HepG2 (cell line): ENCODE measurements at regions not wholly inside any gene's neighbourhood (a gene's known extent, or its start where the extent isn't known, plus 50 kb on each side); places are given as distances from the start of the nearest gene placed in this dataset.

Experiments used
- ATAC-seq: fragments of 200-7000 bp; cut with Tn5 transposase; 3 replicates; pipeline ENCODE4 v1.9.1; 2020; ENCODE audit warnings: mild to moderate bottlenecking, moderate library complexity
- BruUV-seq: library from RNA; stranded (reverse); fragments of 400-500 nt; replicated peaks from 2 replicates; lab custom pipeline; 2021; lab: Mats Ljungman, UMichigan
- CTCF ChIA-PET: fragments of 300-600 bp; formaldehyde crosslinking; extraction: SDS; loops from one replicate; lab custom pipeline; 2021; ENCODE audit warnings: low total read pairs, inconsistent platforms, low intra/inter-chr PET ratio; lab: Yijun Ruan, JAX
- POLR2A ChIA-PET: fragments of 350-600 bp; sonication (Branson Sonifier 250); formaldehyde crosslinking; loops from one replicate; lab custom pipeline; 2020; ENCODE audit warnings: antibody characterized with exemption, inconsistent platforms; lab: Yijun Ruan, JAX
- DNase-seq: peaks from one replicate; pipeline ENCODE4 v3.0.0-alpha.2; 2015; ENCODE audit warnings: low spot score
- FAIRE-seq: peaks from 3 replicates; lab custom pipeline; 2011; peaks lifted over from hg19 to GRCh38; lab: Jason Lieb, UNC
- H2AFZ ChIP-seq: one replicate; pipeline ENCODE4 v1.6.1; 2011; ENCODE audit warnings: low read length, inconsistent platforms
- H3K27ac ChIP-seq: fragments of 300-600 bp; 3 replicates; pipeline ENCODE4 v1.8.0; 2011; ENCODE audit warnings: mixed run types, mild to moderate bottlenecking, mixed read lengths, low read length, inconsistent platforms; ENCODE audit not compliant: insufficient read depth; ENCODE audit errors: extremely low read length
- H3K27me3 ChIP-seq, 2 experiments: fragments of 200-600 bp in 1 of 2; 2 replicates in 1 of 2; 3 replicates in 1 of 2; pipeline versions ENCODE4 v1.6.0 to v1.8.0; 2011; ENCODE audit warnings: low read length in 2 of 2, mild to moderate bottlenecking in 2 of 2, moderate library complexity in 2 of 2, inconsistent platforms in 1 of 2; ENCODE audit not compliant: insufficient read depth in 2 of 2, control insufficient read depth in 1 of 2
- H3K36me3 ChIP-seq, 2 experiments: fragments of 200-600 bp in 1 of 2; replicated peaks in 1 of 2; 2 replicates in 1 of 2; 3 replicates in 1 of 2; pipeline versions ENCODE4 v1.5.1 to v1.8.0; 2011; ENCODE audit warnings: low read length in 2 of 2, inconsistent platforms in 1 of 2; ENCODE audit not compliant: insufficient read depth in 2 of 2, control insufficient read depth in 1 of 2
- H3K4me1 ChIP-seq: 2 replicates; pipeline ENCODE4 v1.5.1; 2012; ENCODE audit warnings: low read length, inconsistent platforms; ENCODE audit not compliant: insufficient read depth
- H3K4me2 ChIP-seq: 2 replicates; pipeline ENCODE4 v1.6.0; 2011; ENCODE audit warnings: low read depth, low read length, inconsistent platforms
- H3K4me3 ChIP-seq, 3 experiments: fragments of 200-600 bp in 1 of 3; sonication (generic), shearing (Covaris generic) in 1 of 3; replicated peaks in 1 of 3; 2 replicates each; pipeline ENCODE4 v1.5.1; 2011 to 2016; ENCODE audit warnings: low read length in 3 of 3, inconsistent platforms in 2 of 3, low read depth in 2 of 3, mild to moderate bottlenecking in 2 of 3, control low read depth in 1 of 3, mixed read lengths in 1 of 3; ENCODE audit not compliant: insufficient read depth in 1 of 3
- H3K79me2 ChIP-seq: one replicate; pipeline ENCODE4 v1.6.1; 2011; ENCODE audit warnings: low read length, inconsistent platforms; ENCODE audit not compliant: insufficient read depth
- H3K9ac ChIP-seq: 2 replicates; pipeline ENCODE4 v1.6.0; 2011; ENCODE audit warnings: mild to moderate bottlenecking, low read depth, low read length, inconsistent platforms; ENCODE audit not compliant: insufficient read depth
- H3K9me3 ChIP-seq: 2 replicates; pipeline ENCODE4 v1.5.1; 2012; ENCODE audit warnings: mild to moderate bottlenecking, low read length
- H4K20me1 ChIP-seq: 2 replicates; pipeline ENCODE4 v1.6.0; 2011; ENCODE audit warnings: inconsistent platforms, mild to moderate bottlenecking, low read length, moderate library complexity; ENCODE audit not compliant: insufficient read depth
- MAFF ChIP-seq: IDR thresholded peaks from 2 replicates; pipeline ENCODE4 v1.6.1; 2011; ENCODE audit warnings: low read depth, low read length, improper control_type of control experiment
- MAFK ChIP-seq, 2 experiments: IDR thresholded peaks in 1 of 2; conservative IDR thresholded peaks in 1 of 2; 2 replicates each; pipeline ENCODE4 v1.6.1; 2011; ENCODE audit warnings: improper control_type of control experiment in 2 of 2, low read length in 2 of 2
- MIER2 ChIP-seq: IDR thresholded peaks from 2 replicates; pipeline ENCODE4 v1.6.1; 2016; ENCODE audit warnings: missing biosample characterization, missing genetic modification reagents
- NR3C1 ChIP-seq: sonication (generic); formaldehyde crosslinking; IDR thresholded peaks from 2 replicates; pipeline ENCODE4 v1.4.0; 2020; ENCODE audit warnings: missing genetic modification reagents
- ZFP36L2 ChIP-seq: sonication (generic); formaldehyde crosslinking; IDR thresholded peaks from 2 replicates; pipeline ENCODE4 v1.4.0; 2020; ENCODE audit warnings: missing genetic modification reagents
- ZNF367 ChIP-seq: sonication (generic); formaldehyde crosslinking; IDR thresholded peaks from 2 replicates; pipeline ENCODE4 v1.4.0; 2020; ENCODE audit warnings: missing genetic modification reagents, borderline replicate concordance
- ZNF776 ChIP-seq: sonication (generic); formaldehyde crosslinking; IDR thresholded peaks from 2 replicates; pipeline ENCODE4 v1.4.0; 2020; ENCODE audit warnings: mild to moderate bottlenecking, missing genetic modification reagents
- WGBS: methylation state at CpG from one replicate; pipeline ENCODE4 v1.1.6; 2017; ENCODE audit warnings: low lambda C conversion rate; 5-methylcytosine and 5-hydroxymethylcytosine counted together
- in situ Hi-C: cut with HindIII; loops from 2 replicates; pipeline ENCODE4 v1.10.0; 2017; ENCODE audit warnings: low pct_unique_long_range_greater_than_20kb; ENCODE audit not compliant: extremely low pct_ligation_motif_present
- intact Hi-C: fragments of 100-400 bp; cut with micrococcal nuclease; formaldehyde crosslinking; loops from one replicate; pipeline ENCODE4 v1.10.0; 2022; ENCODE audit not compliant: unreplicated experiment
- TF ChIP-seq, protein P1 (sequence below): sonication (generic); formaldehyde crosslinking; IDR thresholded peaks from 2 replicates; pipeline ENCODE4 v1.8.0; 2022; ENCODE audit warnings: mild to moderate bottlenecking, missing genetic modification reagents

DNA sequence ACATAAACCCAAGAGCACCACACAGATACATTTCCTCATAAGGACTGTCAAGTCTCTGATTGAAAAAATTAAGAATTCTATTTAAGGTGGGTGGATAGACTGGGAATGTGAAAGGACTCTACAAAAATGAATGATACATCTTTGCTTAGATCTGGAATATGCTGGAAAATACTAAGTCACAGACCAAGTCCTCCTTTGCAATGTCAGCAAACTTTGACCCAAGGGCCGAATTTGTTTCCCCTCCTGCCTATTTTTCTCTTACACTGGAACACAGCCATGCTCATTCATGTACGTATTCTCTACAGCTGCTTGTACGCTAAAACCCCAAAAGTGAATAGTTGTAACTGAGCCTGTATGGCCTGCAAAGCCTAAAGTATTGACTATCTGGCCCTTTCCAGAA lies 180.7 kb downstream of the ADSS2 start:
- no peaks in the 10 kb centered on the region for H3K36me3 ChIP-seq
- intact Hi-C loops (no loop called here), in situ Hi-C loops (loop anchor here (5.0 to 10.0 kb wide), 3 partner anchors 254 to 929 kb away; no protein-coding TSS in a partner anchor)
- CTCF ChIA-PET: no interaction called here
- TF ChIP-seq MAFK (conservative IDR thresholded peaks at IDR 0.05 in 1 of 2, IDR thresholded peaks at IDR 0.05 in 1 of 2; ENCODE audit: low read length in 2 of 2): peak; percentile 45 to 76; a peak in 3 of 4 replicates
- no peak for TF ChIP-seq ZNF367 (CRISPR knock-in tag)
- no peak for TF ChIP-seq NR3C1 (CRISPR knock-in tag)
- no peak for TF ChIP-seq ZNF776 (CRISPR knock-in tag)
- TF ChIP-seq MAFF: peak; percentile 43; the same call in 1 of the 2 replicates
- no peak for TF ChIP-seq MIER2 (CRISPR knock-in tag)
- TF ChIP-seq, protein P1, sequence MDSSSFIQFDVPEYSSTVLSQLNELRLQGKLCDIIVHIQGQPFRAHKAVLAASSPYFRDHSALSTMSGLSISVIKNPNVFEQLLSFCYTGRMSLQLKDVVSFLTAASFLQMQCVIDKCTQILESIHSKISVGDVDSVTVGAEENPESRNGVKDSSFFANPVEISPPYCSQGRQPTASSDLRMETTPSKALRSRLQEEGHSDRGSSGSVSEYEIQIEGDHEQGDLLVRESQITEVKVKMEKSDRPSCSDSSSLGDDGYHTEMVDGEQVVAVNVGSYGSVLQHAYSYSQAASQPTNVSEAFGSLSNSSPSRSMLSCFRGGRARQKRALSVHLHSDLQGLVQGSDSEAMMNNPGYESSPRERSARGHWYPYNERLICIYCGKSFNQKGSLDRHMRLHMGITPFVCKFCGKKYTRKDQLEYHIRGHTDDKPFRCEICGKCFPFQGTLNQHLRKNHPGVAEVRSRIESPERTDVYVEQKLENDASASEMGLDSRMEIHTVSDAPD: no peak
- TF ChIP-seq ZFP36L2 (CRISPR knock-in tag): no peak
- no peak for DNase-seq
- H3K4me1 ChIP-seq: peaks cover 15% of the 10 kb centered on the region
- BruUV-seq: no TSS peak
- no peak overlapping the region for H3K4me2 ChIP-seq
- H2AFZ ChIP-seq: no peak overlapping the region
- no peak overlapping the region for H3K9ac ChIP-seq
- H3K79me2 ChIP-seq: no peaks in the 10 kb centered on the region
- ATAC-seq: no peak
- no peak for FAIRE-seq
- H3K9me3 ChIP-seq: no peaks in the 10 kb centered on the region
- 58% methylated on average over 3 of the region's 3 CpGs for WGBS
- H3K27me3 ChIP-seq: 0 out of 5 replicates have a peak, but pooled peaks cover 0 to 8% of the 10 kb centered on the region in 2 experiments
- no peak overlapping the region for H3K27ac ChIP-seq
- no peak overlapping the region for H3K4me3 ChIP-seq
- POLR2A ChIA-PET: no interaction called here
- no peaks in the 10 kb centered on the region for H4K20me1 ChIP-seq
